A549 (cell line): ENCODE measurements at regions not wholly inside any gene's neighbourhood (a gene's known extent, or its start where the extent isn't known, plus 50 kb on each side); places are given as distances from the start of the nearest gene placed in this dataset.

Experiments
- ATAC-seq, 2 experiments: fragments of 200-7000 bp in 1 of 2; fragments of >200 bp in 1 of 2; cut with Nextera tagmentation in 1 of 2; cut with Tn5 transposase in 1 of 2; 3 replicates each; pipeline versions ENCODE4 v1.8.0 to v1.9.1; 2018 to 2020; ENCODE audit warnings: mild to moderate bottlenecking in 1 of 2, moderate library complexity in 1 of 2
- CTCF ChIA-PET: fragments of 300-600 bp; sonication (Branson Sonifier 250); formaldehyde crosslinking; extraction: SDS; loops from one replicate; lab custom pipeline; 2021; ENCODE audit warnings: antibody characterized with exemption, inconsistent platforms; lab: Yijun Ruan, JAX
- POLR2A ChIA-PET: fragments of 350-600 bp; formaldehyde crosslinking; extraction: SDS; loops from one replicate; lab custom pipeline; 2021; ENCODE audit warnings: antibody characterized with exemption, inconsistent platforms; lab: Yijun Ruan, JAX
- DNase-seq, 2 experiments: peaks; one replicate each; pipeline versions ENCODE4 v3.0.0 to v3.0.0-alpha.2; 2011 to 2016; ENCODE audit warnings: low read depth in 1 of 2, low spot score in 1 of 2
- FAIRE-seq: peaks from 2 replicates; lab custom pipeline; 2011; peaks lifted over from hg19 to GRCh38; lab: Jason Lieb, UNC
- H3K27ac ChIP-seq, 2 experiments: fragments of >200 bp; sonication (Bioruptor Twin); formaldehyde crosslinking; 3 replicates each; pipeline ENCODE4 v1.5.1; 2016 to 2017
- H3K4me1 ChIP-seq: fragments of >200 bp; sonication (Bioruptor Twin); formaldehyde crosslinking; 3 replicates; pipeline ENCODE4 v1.6.1; 2016
- H3K4me2 ChIP-seq: fragments of >200 bp; sonication (Bioruptor Twin); formaldehyde crosslinking; 3 replicates; pipeline ENCODE4 v1.6.1; 2016
- H3K4me3 ChIP-seq: fragments of >200 bp; sonication (Bioruptor Twin); formaldehyde crosslinking; 3 replicates; pipeline ENCODE4 v1.5.1; 2016
- H3K9me3 ChIP-seq: fragments of >200 bp; sonication (Bioruptor Twin); formaldehyde crosslinking; 3 replicates; pipeline ENCODE4 v1.6.1; 2016
- CEBPB ChIP-seq, 2 experiments: fragments of >200 bp in 1 of 2; sonication (Bioruptor Twin) in 1 of 2; formaldehyde crosslinking in 1 of 2; IDR thresholded peaks; 2 replicates each; pipeline ENCODE4 v1.6.1; 2012 to 2016
- ELK1 ChIP-seq: fragments of 150-350 bp; IDR thresholded peaks from 2 replicates; pipeline ENCODE4 v1.6.1; 2014; ENCODE audit warnings: low read depth, mild to moderate bottlenecking, low read length
- EP300 ChIP-seq, 2 experiments: fragments of >200 bp; sonication (Bioruptor Twin); formaldehyde crosslinking; IDR thresholded peaks; 2 replicates in 1 of 2; 3 replicates in 1 of 2; pipeline ENCODE4 v1.6.1; 2016 to 2017
- ESRRA ChIP-seq: fragments of 150-350 bp; IDR thresholded peaks from 2 replicates; pipeline ENCODE4 v1.6.1; 2014; ENCODE audit warnings: mild to moderate bottlenecking, low read length, borderline replicate concordance
- FOSB ChIP-seq: fragments of 250-450 bp; sonication (Bioruptor Pico); IDR thresholded peaks from 2 replicates; pipeline ENCODE4 v1.5.0; 2020; ENCODE audit warnings: mild to moderate bottlenecking, moderate library complexity
- FOSL2 ChIP-seq, 2 experiments: fragments of 450-650 bp in 1 of 2; fragments of >200 bp in 1 of 2; sonication (Bioruptor Twin) in 1 of 2; formaldehyde crosslinking; IDR thresholded peaks; 2 replicates each; pipeline versions ENCODE4 v1.5.0 to v1.6.1; 2016 to 2020; ENCODE audit warnings: mild to moderate bottlenecking in 1 of 2, moderate library complexity in 1 of 2
- FOXS1 ChIP-seq: fragments of 250-450 bp; sonication (Bioruptor Pico); IDR thresholded peaks from 2 replicates; pipeline ENCODE4 v1.5.0; 2020; ENCODE audit warnings: mild to moderate bottlenecking, moderate library complexity
- HEYL ChIP-seq: fragments of 250-450 bp; sonication (Bioruptor Pico); IDR thresholded peaks from 2 replicates; pipeline ENCODE4 v1.8.0; 2021; ENCODE audit warnings: mild to moderate bottlenecking, moderate library complexity
- HMGXB4 ChIP-seq: fragments of 250-450 bp; sonication (Bioruptor Pico); IDR thresholded peaks from 2 replicates; pipeline ENCODE4 v1.5.0; 2021; ENCODE audit warnings: mild to moderate bottlenecking, moderate library complexity, borderline replicate concordance
- HOXA7 ChIP-seq: fragments of 250-450 bp; sonication (Bioruptor Pico); IDR thresholded peaks from 2 replicates; pipeline ENCODE4 v1.5.0; 2020; ENCODE audit warnings: mild to moderate bottlenecking, moderate library complexity
- HOXB5 ChIP-seq: fragments of 250-450 bp; sonication (Bioruptor Pico); IDR thresholded peaks from 2 replicates; pipeline ENCODE4 v1.5.0; 2020; ENCODE audit warnings: mild to moderate bottlenecking, moderate library complexity
- JUN ChIP-seq, 2 experiments: fragments of >200 bp; sonication (Bioruptor Twin); formaldehyde crosslinking; IDR thresholded peaks; 2 replicates in 1 of 2; 3 replicates in 1 of 2; pipeline ENCODE4 v1.6.1; 2016 to 2017
- JUNB ChIP-seq: fragments of >200 bp; sonication (Bioruptor Twin); formaldehyde crosslinking; IDR thresholded peaks from 2 replicates; pipeline ENCODE4 v1.6.1; 2016
- KDM5A ChIP-seq: fragments of 200-600 bp; sonication (generic); IDR thresholded peaks from 2 replicates; pipeline ENCODE4 v1.6.1; 2016; ENCODE audit warnings: antibody characterized with exemption, mild to moderate bottlenecking
- MAX ChIP-seq: IDR thresholded peaks from 2 replicates; pipeline ENCODE4 v1.6.1; 2012
- MAZ ChIP-seq: fragments of 150-350 bp; IDR thresholded peaks from 2 replicates; pipeline ENCODE4 v1.6.1; 2014; ENCODE audit warnings: antibody characterized with exemption, low read depth, low read length, borderline replicate concordance
- MYC ChIP-seq: IDR thresholded peaks from 2 replicates; pipeline ENCODE4 v1.6.1; 2012; ENCODE audit warnings: mild to moderate bottlenecking, inconsistent platforms, low read length, improper control_type of control experiment, borderline replicate concordance
- NFE2L2 ChIP-seq: fragments of 150-350 bp; conservative IDR thresholded peaks from 2 replicates; pipeline ENCODE4 v1.6.1; 2014; ENCODE audit warnings: low read length
- NPAS2 ChIP-seq: fragments of 250-450 bp; sonication (Bioruptor Pico); IDR thresholded peaks from 2 replicates; pipeline ENCODE4 v1.8.0; 2022; ENCODE audit warnings: mild to moderate bottlenecking, moderate library complexity, borderline replicate concordance
- NR3C1 ChIP-seq: fragments of >200 bp; sonication (Bioruptor Twin); formaldehyde crosslinking; IDR thresholded peaks from 3 replicates; pipeline ENCODE4 v1.6.1; 2017
- PHF8 ChIP-seq: fragments of 200-600 bp; sonication (generic); IDR thresholded peaks from 2 replicates; pipeline ENCODE4 v1.6.1; 2016; ENCODE audit warnings: low read depth, mild to moderate bottlenecking, antibody characterized with exemption, moderate library complexity, borderline replicate concordance
- POLR2A ChIP-seq: IDR thresholded peaks from 2 replicates; pipeline ENCODE4 v1.6.1; 2012; ENCODE audit warnings: mild to moderate bottlenecking, low read length
- POLR2AphosphoS2 ChIP-seq: conservative IDR thresholded peaks from 2 replicates; pipeline ENCODE4 v1.6.1; 2012; ENCODE audit warnings: low read length, improper control_type of control experiment, inconsistent platforms
- RAD21 ChIP-seq, 2 experiments: fragments of >200 bp in 1 of 2; sonication (Bioruptor Twin) in 1 of 2; formaldehyde crosslinking in 1 of 2; IDR thresholded peaks in 1 of 2; conservative IDR thresholded peaks in 1 of 2; 2 replicates in 1 of 2; 3 replicates in 1 of 2; pipeline ENCODE4 v1.6.1; 2012 to 2018; ENCODE audit warnings: inconsistent platforms in 1 of 2
- RARB ChIP-seq: fragments of 250-450 bp; sonication (Bioruptor Pico); IDR thresholded peaks from 2 replicates; pipeline ENCODE4 v1.8.0; 2021; ENCODE audit warnings: mild to moderate bottlenecking, moderate library complexity
- REST ChIP-seq: fragments of 200-600 bp; sonication (generic); IDR thresholded peaks from 2 replicates; pipeline ENCODE4 v1.6.1; 2016; ENCODE audit warnings: antibody characterized with exemption, mild to moderate bottlenecking, moderate library complexity
- TFCP2L1 ChIP-seq: fragments of 250-450 bp; sonication (Bioruptor Pico); IDR thresholded peaks from 2 replicates; pipeline ENCODE4 v1.5.0; 2021; ENCODE audit warnings: mild to moderate bottlenecking
- ZC3H11A ChIP-seq: fragments of 450-650 bp; IDR thresholded peaks from 2 replicates; pipeline ENCODE4 v1.6.1; 2014; ENCODE audit warnings: antibody characterized with exemption, mild to moderate bottlenecking
- WGBS: methylation state at CpG from one replicate; pipeline ENCODE4 v1.1.6; 2017; ENCODE audit errors: missing lambda C conversion rate; 5-methylcytosine and 5-hydroxymethylcytosine counted together
- TF ChIP-seq, protein P1 (sequence below): fragments of 450-650 bp; IDR thresholded peaks from 2 replicates; pipeline ENCODE4 v1.6.1; 2014; ENCODE audit warnings: antibody characterized with exemption

GRCh38 chr13:34816245-34816884 is 125.7 kb upstream of the NBEA start:
- ATAC-seq (no peak), DNase-seq (no peak), FAIRE-seq (no peak)
- 88% methylated on average over 2 of the region's 2 CpGs for WGBS
- no peak overlapping the region; a peak in 1 of 6 replicates for H3K27ac ChIP-seq
- no peak overlapping the region for H3K4me3 ChIP-seq
- H3K9me3 ChIP-seq, result peaks cover 2% of the 10 kb centered on the region; the same call in 2 of the 3 replicates
- no peak overlapping the region for H3K4me2 ChIP-seq
- CTCF ChIA-PET, result no interaction called here
- H3K4me1 ChIP-seq, result peaks cover 15% of the 10 kb centered on the region; the same call in 1 of the 3 replicates
- POLR2A ChIA-PET, result no interaction called here
- no peak for TF ChIP-seq EP300 (IDR thresholded peaks at IDR 0.05)
- TF ChIP-seq TFCP2L1 (CRISPR knock-in tag), result no peak
- no peak for TF ChIP-seq NFE2L2
- no peak for TF ChIP-seq RAD21 (conservative IDR thresholded peaks at IDR 0.05 in 1 of 2, IDR thresholded peaks at IDR 0.05 in 1 of 2)
- no peak for TF ChIP-seq JUNB
- no peak for TF ChIP-seq HOXB5 (CRISPR knock-in tag)
- no peak for TF ChIP-seq PHF8
- TF ChIP-seq JUN (IDR thresholded peaks at IDR 0.05), result no peak
- TF ChIP-seq MAX, result no peak
- TF ChIP-seq MYC, result no peak
- TF ChIP-seq, protein P1, sequence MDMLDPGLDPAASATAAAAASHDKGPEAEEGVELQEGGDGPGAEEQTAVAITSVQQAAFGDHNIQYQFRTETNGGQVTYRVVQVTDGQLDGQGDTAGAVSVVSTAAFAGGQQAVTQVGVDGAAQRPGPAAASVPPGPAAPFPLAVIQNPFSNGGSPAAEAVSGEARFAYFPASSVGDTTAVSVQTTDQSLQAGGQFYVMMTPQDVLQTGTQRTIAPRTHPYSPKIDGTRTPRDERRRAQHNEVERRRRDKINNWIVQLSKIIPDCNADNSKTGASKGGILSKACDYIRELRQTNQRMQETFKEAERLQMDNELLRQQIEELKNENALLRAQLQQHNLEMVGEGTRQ, result no peak
- TF ChIP-seq FOSL2 (IDR thresholded peaks at IDR 0.05), result no peak
- TF ChIP-seq FOSL2 (CRISPR knock-in tag; IDR thresholded peaks at IDR 0.05), result no peak
- no peak for TF ChIP-seq KDM5A
- TF ChIP-seq MAZ, result no peak
- TF ChIP-seq REST, result no peak
- no peak for TF ChIP-seq HEYL (CRISPR knock-in tag)
- no peak for TF ChIP-seq ESRRA
- no peak for TF ChIP-seq POLR2AphosphoS2
- no peak for TF ChIP-seq NPAS2 (CRISPR knock-in tag)
- no peak for TF ChIP-seq HOXA7

DNA sequence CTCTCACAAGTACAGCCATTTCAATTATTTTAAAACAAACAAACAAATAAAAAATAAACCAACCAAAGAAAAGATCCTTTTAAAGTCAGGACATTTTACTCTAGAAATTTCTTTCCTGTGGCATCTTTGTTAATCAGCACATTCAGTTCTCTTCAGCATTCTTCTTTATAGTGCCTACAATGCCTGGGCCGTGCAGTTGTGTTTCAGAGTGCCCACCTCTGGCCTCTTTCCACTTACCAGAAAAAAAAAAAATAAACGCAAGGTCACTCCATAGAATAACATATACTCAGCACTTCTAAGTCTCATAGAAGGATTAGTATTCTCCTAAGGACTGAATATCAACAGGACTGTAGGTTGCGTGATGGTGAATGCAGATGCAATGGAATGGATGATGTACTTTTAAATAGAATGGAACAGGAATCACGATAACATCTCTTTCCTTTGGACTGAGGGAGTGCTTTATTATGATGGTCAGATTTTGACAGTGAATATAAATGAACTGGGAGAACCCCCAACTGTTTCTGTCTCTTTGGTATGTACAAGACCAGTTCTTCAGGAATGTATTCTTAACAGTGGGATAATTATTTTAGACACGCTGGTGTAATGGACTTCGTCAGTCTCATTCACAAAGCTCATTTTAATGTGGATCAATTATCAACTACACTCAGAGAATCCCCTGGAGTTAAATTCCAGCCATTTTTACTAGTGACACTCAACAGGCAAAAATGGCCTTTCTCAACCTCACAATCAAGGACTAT is 125.0 kb upstream of the NBEA start:
- no peak overlapping the region for H3K4me2 ChIP-seq
- no peak overlapping the region for H3K27ac ChIP-seq
- ChIA-PET POLR2A (no interaction called here), CTCF (no interaction called here)
- H3K4me1 ChIP-seq, result peaks cover 15% of the 10 kb centered on the region; the same call in 1 of the 3 replicates
- peaks cover 2% of the 10 kb centered on the region; the same call in 2 of the 3 replicates for H3K9me3 ChIP-seq
- ATAC-seq (no peak), DNase-seq (no peak), FAIRE-seq (no peak)
- WGBS, result 72% methylated on average over 6 of the region's 6 CpGs
- no peak overlapping the region for H3K4me3 ChIP-seq
- TF ChIP-seq ZC3H11A (no peak), NR3C1 (no peak), FOSL2 (IDR thresholded peaks at IDR 0.05) (no peak), FOSL2 (CRISPR knock-in tag; IDR thresholded peaks at IDR 0.05) (no peak), FOXS1 (no peak), POLR2A (no peak), PHF8 (no peak), RARB (CRISPR knock-in tag) (no peak), ELK1 (no peak), FOSB (CRISPR knock-in tag) (no peak), TFCP2L1 (CRISPR knock-in tag) (no peak), NFE2L2 (no peak), HMGXB4 (CRISPR knock-in tag) (no peak), CEBPB (IDR thresholded peaks at IDR 0.05) (no peak)
